ENCODE measurements at regions not wholly inside any gene's neighbourhood (a gene's known extent, or its start where the extent isn't known, plus 50 kb on each side); places are given as distances from the start of the nearest gene placed in this dataset.

GRCh38 chr18:33898427-33898826, 320.4 kb downstream of the ASXL3 start:
- no peak overlapping the region for H3K4me3 ChIP-seq (ENCODE audit: low read depth, low read length)
- H3K9me3 ChIP-seq (ENCODE audit: control insufficient read depth, insufficient read depth, low read length), result no peaks in the 10 kb centered on the region
- H3K27me3 ChIP-seq (ENCODE audit: control insufficient read depth, insufficient read depth, low read length), result no peaks in the 10 kb centered on the region
- DNase-seq (ENCODE audit: low read depth, low spot score), result no peak
- no peak overlapping the region for H3K27ac ChIP-seq (ENCODE audit: low read depth, low read length)
- POLR2A ChIA-PET, result no interaction called here
- TF ChIP-seq CTCF (IDR thresholded peaks at IDR 0.05; ENCODE audit: low read depth, low read length), result no peak
- CTCF ChIA-PET, result no interaction called here

- no peak for TF ChIP-seq CTCF (IDR thresholded peaks at IDR 0.05; ENCODE audit: low read depth, low read length)
- no peak for DNase-seq (ENCODE audit: low read depth, low spot score)
- Histone ChIP-seq H3K9me3 (ENCODE audit: control insufficient read depth, insufficient read depth, low read length) (no peaks in the 10 kb centered on the region), H3K4me3 (ENCODE audit: low read depth, low read length) (no peak overlapping the region), H3K27me3 (ENCODE audit: control insufficient read depth, insufficient read depth, low read length) (no peaks in the 10 kb centered on the region), H3K27ac (ENCODE audit: low read depth, low read length) (no peak overlapping the region)
- POLR2A ChIA-PET, result no interaction called here
- CTCF ChIA-PET, result no interaction called here
Measured at GRCh38 chr18:33878213-33878612, 300.2 kb downstream of the ASXL3 start.

- Histone ChIP-seq H3K9me3 (ENCODE audit: control insufficient read depth, insufficient read depth, low read length) (no peaks in the 10 kb centered on the region), H3K27me3 (ENCODE audit: control insufficient read depth, insufficient read depth, low read length) (no peaks in the 10 kb centered on the region), H3K27ac (ENCODE audit: low read depth, low read length) (no peak overlapping the region), H3K4me3 (ENCODE audit: low read depth, low read length) (no peak overlapping the region)
- DNase-seq (ENCODE audit: low read depth, low spot score), result no peak
- ChIA-PET POLR2A (no interaction called here), CTCF (no interaction called here)
- no peak for TF ChIP-seq CTCF (IDR thresholded peaks at IDR 0.05; ENCODE audit: low read depth, low read length)
Measured at GRCh38 chr18:33875029-33875565, 297.1 kb downstream of the ASXL3 start.

- TF ChIP-seq CTCF (IDR thresholded peaks at IDR 0.05; ENCODE audit: low read depth, low read length), result no peak
- Histone ChIP-seq H3K4me3 (ENCODE audit: low read depth, low read length) (no peak overlapping the region), H3K9me3 (ENCODE audit: control insufficient read depth, insufficient read depth, low read length) (no peaks in the 10 kb centered on the region), H3K27me3 (ENCODE audit: control insufficient read depth, insufficient read depth, low read length) (no peaks in the 10 kb centered on the region), H3K27ac (ENCODE audit: low read depth, low read length) (no peak overlapping the region)
- ChIA-PET POLR2A (no interaction called here), CTCF (no interaction called here)
- no peak for DNase-seq (ENCODE audit: low read depth, low spot score)
Measured at GRCh38 chr18:33873112-33873511, 295.1 kb downstream of the ASXL3 start.

- no peaks in the 10 kb centered on the region for H3K27me3 ChIP-seq (ENCODE audit: control insufficient read depth, insufficient read depth, low read length)
- H3K27ac ChIP-seq (ENCODE audit: low read depth, low read length), result no peak overlapping the region
- no peak overlapping the region for H3K4me3 ChIP-seq (ENCODE audit: low read depth, low read length)
- DNase-seq (ENCODE audit: low read depth, low spot score), result no peak
- CTCF ChIA-PET, result no interaction called here
- no peaks in the 10 kb centered on the region for H3K9me3 ChIP-seq (ENCODE audit: control insufficient read depth, insufficient read depth, low read length)
- no peak for TF ChIP-seq CTCF (IDR thresholded peaks at IDR 0.05; ENCODE audit: low read depth, low read length)
- POLR2A ChIA-PET, result no interaction called here
Measured at GRCh38 chr18:33871363-33872025, 293.5 kb downstream of the ASXL3 start.

Data from AG04450 (cell line).